ENCODE measurements at regions not wholly inside any gene's neighbourhood (a gene's known extent, or its start where the extent isn't known, plus 50 kb on each side); places are given as distances from the start of the nearest gene placed in this dataset.
"Not testable (repeated sequence)": the region's sequence is repeated elsewhere in the genome, so short reads cannot be mapped to it uniquely, and the experiment has no call there.

DNA sequence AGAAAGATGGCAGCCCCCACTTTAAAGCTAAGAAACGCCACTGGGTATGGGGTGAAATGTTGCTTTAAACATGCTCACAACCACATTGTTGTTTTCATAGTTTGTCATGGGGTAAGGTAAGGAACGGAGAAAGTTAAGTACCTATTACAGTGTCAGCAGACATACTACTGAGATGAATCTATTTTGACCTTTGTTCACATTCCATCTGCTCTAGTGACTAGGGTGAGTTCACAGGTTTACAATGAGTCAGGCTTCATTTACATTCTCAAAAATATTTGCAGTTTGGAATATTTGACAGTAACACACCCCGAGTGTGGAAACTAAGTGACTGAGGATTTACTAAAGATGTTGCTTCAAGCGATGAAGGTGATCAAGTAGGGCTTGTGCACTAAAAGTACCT, 428.7 kb upstream of the ACVR2A start:
- no peak for DNase-seq (ENCODE audit: low read depth in 2 of 2)

- not testable (repeated sequence) for DNase-seq (ENCODE audit: low read depth in 2 of 2)
Measured at GRCh38 chr2:147414656-147415055, 430.2 kb upstream of the ACVR2A start.

DNA sequence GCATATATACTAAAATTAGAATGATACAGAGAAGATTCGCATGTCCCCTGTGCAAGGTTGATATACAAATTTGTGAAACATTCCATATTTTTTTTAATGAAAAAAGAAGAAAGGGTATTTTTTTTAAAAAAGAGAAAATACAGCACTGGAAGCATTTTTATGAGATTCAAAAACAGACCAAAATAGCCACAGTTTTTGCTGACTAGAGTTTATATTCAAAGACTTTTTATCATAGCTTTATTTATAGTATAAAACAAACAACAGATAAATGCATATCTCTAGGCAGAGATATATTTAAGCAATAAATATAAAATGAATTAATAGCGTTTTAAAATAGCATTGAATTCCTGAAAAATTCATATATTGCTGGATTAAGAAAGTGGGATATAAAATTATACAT, 436.5 kb upstream of the ACVR2A start:
- DNase-seq (ENCODE audit: low read depth in 2 of 2), result no peak

DNA sequence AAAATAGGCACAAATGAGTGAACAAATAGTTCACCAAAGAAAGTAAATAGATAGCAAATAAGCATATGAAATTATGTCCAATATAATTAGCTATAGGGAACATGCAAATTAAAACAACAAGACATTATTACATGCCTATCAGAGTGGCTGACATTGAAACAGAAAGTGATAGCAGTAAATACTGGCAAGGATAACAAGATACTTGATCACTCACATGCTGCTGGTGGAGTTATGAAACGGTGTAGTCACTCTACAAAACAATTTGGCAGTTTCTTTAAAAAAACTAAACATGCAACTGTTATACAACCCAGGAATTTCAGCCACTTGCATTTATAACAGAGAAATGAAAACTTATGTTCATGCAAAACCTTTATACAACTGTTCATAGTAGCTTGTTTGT, 439.2 kb upstream of the ACVR2A start:
- no peak for DNase-seq (ENCODE audit: low read depth in 2 of 2)

- DNase-seq (ENCODE audit: low read depth in 2 of 2), result no peak
Measured at GRCh38 chr2:147398996-147399395, 445.8 kb upstream of the ACVR2A start.

DNA sequence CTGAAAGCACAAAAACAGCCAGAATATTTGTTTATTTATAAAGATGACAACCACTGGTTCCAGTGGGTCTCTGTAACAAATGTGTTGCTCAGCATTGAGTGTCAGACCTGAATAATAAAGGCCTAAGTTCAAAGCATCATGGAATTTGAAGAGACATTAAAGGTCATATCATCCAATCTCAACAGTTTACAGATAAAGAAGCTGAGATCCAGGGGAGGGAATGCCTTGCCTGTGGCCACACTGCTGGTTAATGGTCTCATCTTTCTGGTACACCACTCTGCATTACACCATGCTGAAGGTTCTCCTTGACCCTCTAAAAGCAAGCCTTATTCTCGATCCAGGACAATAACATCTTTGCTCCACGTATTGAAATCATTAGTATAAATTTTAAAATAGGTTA, 446.5 kb upstream of the ACVR2A start:
- DNase-seq (ENCODE audit: low read depth in 2 of 2), result no peak

DNA sequence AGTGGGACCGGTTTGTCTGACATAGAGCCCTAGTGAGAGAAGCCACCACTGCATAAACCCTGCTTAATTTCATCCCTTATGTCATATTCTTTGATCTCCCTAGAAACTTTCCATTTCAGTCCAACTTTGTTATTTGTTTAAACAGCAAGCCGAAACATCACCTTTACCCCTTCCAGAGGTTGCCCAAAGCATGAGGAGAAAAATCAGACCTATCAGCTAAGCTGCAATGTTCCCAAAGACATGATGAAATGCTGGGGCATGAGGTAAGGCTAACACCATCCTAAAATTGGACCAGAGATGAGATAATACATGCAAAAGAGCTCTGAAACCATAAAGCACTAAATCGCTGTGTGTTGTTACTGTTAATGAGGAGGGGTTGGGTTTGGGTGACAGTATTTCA, 447.9 kb upstream of the ACVR2A start:
- no peak for DNase-seq (ENCODE audit: low read depth in 2 of 2)

DNA sequence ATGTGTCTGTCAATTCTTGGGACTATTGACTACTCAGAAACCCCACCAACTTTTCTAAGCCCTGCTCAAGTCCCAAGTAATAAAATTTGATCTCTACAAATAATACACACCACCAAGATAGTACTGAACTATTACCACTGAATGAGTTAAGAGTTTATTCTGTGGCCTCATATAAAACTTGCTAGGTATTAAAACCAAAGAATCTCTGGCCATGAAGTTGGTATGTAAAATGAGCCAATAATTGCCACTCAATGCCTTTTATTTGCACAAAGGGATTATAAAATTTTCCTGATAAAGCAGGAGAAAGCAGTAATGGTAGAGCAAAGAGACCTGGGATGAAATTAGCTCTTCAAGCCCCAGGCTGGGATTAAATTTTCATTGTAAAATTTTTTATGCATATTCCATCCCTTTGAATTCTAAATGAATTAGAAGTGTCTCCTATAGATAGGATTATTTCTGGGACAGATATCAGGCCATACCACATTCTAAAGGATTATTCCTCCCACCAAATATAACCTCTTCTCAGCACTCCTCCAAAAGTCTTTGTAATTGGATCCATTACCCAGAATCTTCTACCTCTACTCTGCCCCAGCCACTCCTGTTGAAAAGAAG, 450.5 kb upstream of the ACVR2A start:
- no peak for DNase-seq (ENCODE audit: low read depth in 2 of 2)

DNA sequence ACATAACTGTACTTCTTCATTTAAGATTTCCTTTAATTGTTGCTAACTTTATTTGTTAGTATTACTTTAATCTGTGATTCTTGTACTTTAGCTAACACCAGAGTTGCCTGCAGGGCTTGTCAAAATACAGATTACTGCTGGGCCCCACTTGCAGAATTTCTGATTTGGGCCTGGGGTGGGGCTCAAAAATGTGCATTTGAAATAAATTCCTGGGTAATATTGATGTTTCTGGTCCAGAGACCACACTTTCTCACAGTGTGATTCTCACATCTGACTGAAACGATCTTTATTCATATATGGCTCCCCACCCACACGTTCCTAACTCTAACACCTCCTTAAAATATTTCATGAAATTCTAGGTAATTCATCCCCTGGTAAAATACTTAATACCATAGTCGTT, 452.6 kb upstream of the ACVR2A start:
- DNase-seq (ENCODE audit: low read depth in 2 of 2), result no peak

- no peak for DNase-seq (ENCODE audit: low read depth in 2 of 2)
Measured at GRCh38 chr2:147390475-147390874, 454.4 kb upstream of the ACVR2A start.

GRCh38 chr2:147389218-147389617, 455.6 kb upstream of the ACVR2A start:
- no peak for DNase-seq (ENCODE audit: low read depth in 2 of 2)

GRCh38 chr2:147388217-147388616, 456.6 kb upstream of the ACVR2A start:
- no peak for DNase-seq (ENCODE audit: low read depth in 2 of 2)

- DNase-seq (ENCODE audit: low read depth in 2 of 2), result no peak
Measured at GRCh38 chr2:147386284-147386683, 458.5 kb upstream of the ACVR2A start.

DNA sequence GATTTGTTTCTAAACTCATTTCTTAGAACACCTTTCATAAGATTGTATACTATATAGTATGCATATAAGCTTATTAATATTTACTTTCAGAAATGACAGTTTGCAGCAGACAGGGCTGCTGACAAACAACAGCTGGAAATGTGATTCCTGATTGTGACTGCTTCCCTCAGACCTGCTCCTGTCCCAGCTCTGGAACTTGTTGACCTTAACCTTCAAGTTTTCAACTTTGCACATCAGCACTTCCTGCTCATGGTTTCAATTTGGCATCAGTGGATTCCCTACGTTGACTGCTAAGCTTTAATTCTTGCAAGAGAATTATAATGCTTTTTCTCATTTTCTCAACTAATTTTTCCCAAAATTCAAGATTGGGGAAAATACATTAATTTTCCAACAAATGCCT, 459.2 kb upstream of the ACVR2A start:
- no peak for DNase-seq (ENCODE audit: low read depth in 2 of 2)

GRCh38 chr2:147384659-147385058, 460.2 kb upstream of the ACVR2A start:
- no peak for DNase-seq (ENCODE audit: low read depth in 2 of 2)

DNA sequence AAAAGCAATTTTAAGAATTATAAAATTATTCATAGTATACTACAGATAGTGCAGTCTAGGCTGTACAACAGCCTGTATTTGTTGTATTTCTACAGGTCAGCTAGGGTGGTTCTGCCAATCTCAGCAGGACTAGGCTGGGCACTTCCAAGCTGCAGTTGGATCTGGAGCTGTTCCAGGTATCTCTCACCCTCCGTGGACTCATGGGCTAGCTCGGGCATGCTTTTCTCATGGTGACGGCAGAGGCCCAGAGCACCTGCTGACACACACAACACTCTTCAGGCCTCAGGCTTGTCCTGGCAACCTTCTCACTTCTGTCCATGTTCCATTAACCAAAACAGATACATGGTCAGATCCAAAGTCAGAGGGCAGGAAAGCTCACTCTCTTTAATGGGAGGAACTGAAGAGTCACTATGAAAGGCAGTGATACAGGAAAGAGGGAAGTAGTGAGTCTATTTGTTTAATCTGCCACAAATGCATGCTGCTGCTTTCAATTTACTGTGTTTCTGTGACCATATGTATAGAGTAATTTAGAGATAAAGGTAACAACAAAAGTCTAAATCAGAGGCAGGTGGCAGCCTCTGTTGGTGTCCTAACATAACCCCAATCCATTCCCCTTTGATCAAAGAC, 462.4 kb upstream of the ACVR2A start:
- DNase-seq (ENCODE audit: low read depth in 2 of 2), result no peak

- DNase-seq (ENCODE audit: low read depth in 2 of 2), result no peak
Measured at GRCh38 chr2:147378403-147378802, 466.4 kb upstream of the ACVR2A start.

DNA sequence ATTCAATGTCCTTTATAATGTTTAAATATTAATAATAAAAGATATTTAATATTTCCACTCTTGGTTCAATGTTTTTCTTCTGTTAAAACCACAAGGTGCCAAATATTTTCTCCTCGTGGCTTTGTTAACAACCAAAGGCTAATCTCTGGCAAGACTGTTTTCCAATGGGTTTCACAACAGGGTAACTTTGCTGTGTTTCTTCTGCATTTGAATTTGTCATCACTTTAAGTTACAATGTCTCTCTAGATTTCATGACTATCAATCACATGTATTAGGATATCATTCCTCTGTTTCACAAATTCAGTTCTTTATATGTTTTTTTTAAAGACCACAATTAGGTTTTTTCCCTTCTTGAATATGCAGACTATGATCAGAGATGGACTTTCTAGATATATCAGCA, 469.8 kb upstream of the ACVR2A start:
- no peak for DNase-seq (ENCODE audit: low read depth in 2 of 2)

DNA sequence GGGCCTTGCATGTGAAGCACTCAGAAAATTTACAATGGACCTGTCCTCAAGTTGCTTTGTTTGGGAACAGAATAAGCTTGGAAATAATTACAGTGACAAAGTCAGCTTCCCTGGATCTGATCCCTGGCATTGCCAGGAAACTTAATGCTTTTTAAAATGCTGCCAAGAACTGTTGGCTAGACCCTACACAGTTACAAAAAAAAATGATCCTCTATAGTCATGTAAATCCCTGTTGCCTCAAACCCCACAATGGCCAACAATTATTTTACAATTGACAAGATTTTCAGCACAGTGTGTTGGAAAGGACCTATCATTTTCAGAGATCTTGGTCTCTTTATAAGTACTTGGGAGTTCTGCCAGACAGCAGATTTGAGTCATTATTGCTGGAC, 470.4 kb upstream of the ACVR2A start:
- DNase-seq (ENCODE audit: low read depth in 2 of 2), result no peak

DNA sequence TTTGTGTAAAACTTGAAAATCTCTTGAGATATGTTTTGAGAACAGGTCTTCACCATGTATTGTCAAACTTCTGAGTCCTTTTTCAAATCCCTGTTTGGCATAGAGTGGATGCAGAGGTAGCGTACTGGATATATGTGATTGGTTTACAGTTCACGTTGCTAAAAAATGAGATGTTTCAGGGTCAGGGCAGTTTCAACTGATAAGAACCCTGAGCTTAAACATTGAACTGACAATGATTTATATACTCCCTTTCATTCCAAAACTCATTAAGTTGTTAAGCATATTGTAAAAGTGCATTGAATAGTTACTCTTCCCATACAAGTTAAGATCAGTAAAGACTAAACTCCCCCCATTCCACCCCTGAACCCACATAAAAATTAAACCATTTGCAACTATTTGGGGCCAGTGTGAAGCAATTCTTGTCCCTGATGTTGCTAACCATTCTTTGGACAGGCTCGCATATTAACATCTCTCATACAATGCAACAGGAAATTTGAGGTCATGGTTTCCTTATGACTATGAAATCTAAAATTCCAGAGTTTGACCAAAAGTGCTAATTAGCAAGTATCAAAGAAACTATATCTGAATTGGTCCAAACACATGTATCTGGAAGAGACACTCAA, 470.9 kb upstream of the ACVR2A start:
- DNase-seq (ENCODE audit: low read depth in 2 of 2), result no peak

DNA sequence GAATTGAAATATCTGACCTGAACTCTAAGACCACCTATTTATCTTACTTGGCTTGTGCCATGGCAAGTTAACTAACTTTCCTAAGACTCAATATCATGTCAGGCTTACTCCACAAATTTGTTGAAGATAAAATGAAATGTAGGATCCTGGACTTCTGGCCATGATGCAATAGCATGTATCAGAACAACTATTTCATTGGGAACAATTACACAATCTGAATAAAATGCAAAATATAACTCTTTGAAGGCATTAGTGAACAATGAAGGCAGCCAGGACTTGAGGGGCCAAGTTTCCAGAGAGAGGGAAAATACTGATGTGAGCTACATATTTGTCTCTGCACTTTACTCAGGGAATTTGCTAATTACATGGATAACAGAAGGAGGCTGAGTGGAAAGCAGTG, 476.5 kb upstream of the ACVR2A start:
- DNase-seq (ENCODE audit: low read depth in 2 of 2), result no peak

DNA sequence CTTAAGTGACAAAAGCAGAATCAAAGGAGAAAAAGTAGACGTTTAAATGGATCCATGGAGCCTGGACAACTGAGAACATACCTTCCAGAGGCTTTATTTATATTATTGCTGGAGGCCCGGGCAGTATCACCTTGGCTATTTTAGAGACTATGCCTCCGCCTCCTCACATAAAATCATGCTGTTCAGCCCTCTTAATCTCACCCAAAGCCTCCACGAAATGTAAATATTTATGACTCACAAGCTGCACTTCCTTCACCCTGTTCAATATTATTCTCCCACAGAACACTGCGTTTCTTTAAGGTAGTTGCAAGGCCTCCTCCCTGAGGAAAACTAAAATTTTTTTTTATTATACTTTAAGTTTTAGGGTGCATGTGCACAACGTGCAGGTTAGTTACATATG, 478.6 kb upstream of the ACVR2A start:
- no peak for DNase-seq (ENCODE audit: low read depth in 2 of 2)

- DNase-seq (ENCODE audit: low read depth in 2 of 2), result no peak
Measured at GRCh38 chr2:147365622-147366021, 479.2 kb upstream of the ACVR2A start.

DNA sequence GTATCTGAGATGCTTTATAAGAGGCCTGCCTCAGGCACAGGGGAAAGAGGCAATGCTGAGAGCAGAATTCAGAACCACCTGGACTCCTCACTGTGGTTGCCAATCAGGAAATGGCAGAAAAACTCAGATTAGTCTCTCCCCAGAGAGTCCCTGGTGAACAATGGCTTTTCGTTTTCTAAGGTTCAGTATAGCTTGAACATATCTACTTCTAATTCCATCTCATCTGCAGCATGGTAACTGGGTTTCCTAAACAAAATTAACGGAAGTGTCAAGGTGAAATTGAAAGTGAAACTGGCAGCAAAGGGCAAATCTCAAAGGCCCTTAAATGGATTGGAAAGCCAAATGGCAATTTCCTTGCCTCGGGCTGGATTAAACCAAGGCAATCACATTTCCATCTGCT, 480.2 kb upstream of the ACVR2A start:
- DNase-seq (ENCODE audit: low read depth in 2 of 2), result no peak

Measured in stimulated activated CD4-positive, alpha-beta T cell treated with anti-CD3 and anti-CD28 coated beads, Interleukin-1b, Interleukin-23, amount 100 ng/mL, for 4 hours (primary cell).